Hepatocyte (in vitro differentiated cells): ENCODE measurements at regions not wholly inside any gene's neighbourhood (a gene's known extent, or its start where the extent isn't known, plus 50 kb on each side); places are given as distances from the start of the nearest gene placed in this dataset.

Source experiments
- DNase-seq: peaks from one replicate; pipeline ENCODE4 v3.0.0-alpha.2; 2016; ENCODE audit warnings: low spot score
- H2AFZ ChIP-seq: fragments of 200-600 bp; sonication (generic); 2 replicates; pipeline ENCODE4 v1.6.0; 2016; ENCODE audit warnings: antibody characterized with exemption, mild to moderate bottlenecking
- H3K27ac ChIP-seq: fragments of 200-600 bp; sonication (generic); 2 replicates; pipeline ENCODE4 v1.5.1; 2016; ENCODE audit warnings: mild to moderate bottlenecking
- H3K27me3 ChIP-seq: fragments of 200-600 bp; sonication (generic); 2 replicates; pipeline ENCODE4 v1.6.1; 2016
- H3K36me3 ChIP-seq: fragments of 200-600 bp; sonication (generic); replicated peaks from 2 replicates; pipeline ENCODE4 v1.5.1; 2016; ENCODE audit warnings: low read depth; ENCODE audit not compliant: insufficient read depth
- H3K4me1 ChIP-seq: fragments of 200-600 bp; sonication (generic); 2 replicates; pipeline ENCODE4 v1.5.1; 2016; ENCODE audit warnings: mild to moderate bottlenecking, moderate library complexity; ENCODE audit not compliant: insufficient read depth
- H3K4me2 ChIP-seq: fragments of 200-600 bp; sonication (generic); 2 replicates; pipeline ENCODE4 v1.6.0; 2016
- H3K4me3 ChIP-seq: fragments of 200-600 bp; sonication (generic); 2 replicates; pipeline ENCODE4 v1.5.1; 2016; ENCODE audit warnings: mild to moderate bottlenecking
- H3K79me2 ChIP-seq: fragments of 200-600 bp; sonication (generic); 2 replicates; pipeline ENCODE4 v1.6.0; 2017; ENCODE audit warnings: mild to moderate bottlenecking
- H3K9me2 ChIP-seq: fragments of 200-600 bp; sonication (generic); replicated peaks from 2 replicates; pipeline ENCODE4 v1.6.0; 2017; ENCODE audit warnings: mild to moderate bottlenecking; ENCODE audit not compliant: insufficient read depth
- H3K9me3 ChIP-seq: fragments of 200-600 bp; sonication (generic); 2 replicates; pipeline ENCODE4 v1.5.1; 2016; ENCODE audit warnings: low read depth, mild to moderate bottlenecking
- H4K20me1 ChIP-seq: fragments of 200-600 bp; sonication (generic); 2 replicates; pipeline ENCODE4 v1.6.0; 2016; ENCODE audit warnings: mild to moderate bottlenecking; ENCODE audit not compliant: insufficient read depth, poor library complexity, severe bottlenecking
- CTCF ChIP-seq: fragments of 200-600 bp; sonication (generic); IDR thresholded peaks from 2 replicates; pipeline ENCODE4 v1.5.1; 2016; ENCODE audit warnings: antibody characterized with exemption, mild to moderate bottlenecking; ENCODE audit not compliant: poor library complexity
- EZH2 ChIP-seq: fragments of 200-600 bp; sonication (generic); IDR thresholded peaks from 2 replicates; pipeline ENCODE4 v1.6.1; 2016; ENCODE audit warnings: antibody characterized with exemption, mild to moderate bottlenecking, borderline replicate concordance
- EZH2phosphoT487 ChIP-seq: fragments of 200-600 bp; sonication (generic); IDR thresholded peaks from one replicate; pipeline ENCODE4 v1.6.1; 2018; ENCODE audit warnings: antibody characterized with exemption, mild to moderate bottlenecking, low read depth, moderate library complexity; ENCODE audit not compliant: unreplicated experiment, severe bottlenecking
- WGBS: methylation state at CpG from one replicate; pipeline ENCODE4 v1.1.6; 2016; ENCODE audit warnings: low lambda C conversion rate; ENCODE audit errors: missing lambda C conversion rate; 5-methylcytosine and 5-hydroxymethylcytosine counted together

- TF ChIP-seq EZH2 = no peak
- TF ChIP-seq CTCF = no peak
- TF ChIP-seq EZH2phosphoT487 = no peak
- H3K9me3 ChIP-seq = no peaks in the 10 kb centered on the region
- H4K20me1 ChIP-seq = no peaks in the 10 kb centered on the region
- H3K4me1 ChIP-seq = peaks cover 22% of the 10 kb centered on the region
- H3K4me3 ChIP-seq = no peak overlapping the region
- DNase-seq = peak; percentile 21
- no peaks in the 10 kb centered on the region for H3K27me3 ChIP-seq
- 36% methylated on average over 13 of the region's 14 CpGs for WGBS
- H3K79me2 ChIP-seq = no peaks in the 10 kb centered on the region
- H3K9me2 ChIP-seq = no peaks in the 10 kb centered on the region
- H3K27ac ChIP-seq = no peak overlapping the region
- H2AFZ ChIP-seq = no peak overlapping the region
- H3K36me3 ChIP-seq = no peaks in the 10 kb centered on the region
- H3K4me2 ChIP-seq = peak overlapping the region; percentile 56
These were observed 176.8 kb downstream of the GXYLT1 start for GRCh38 chr12:41967668-41968500.

GRCh38 chr12:41966916-41967315 lies 177.8 kb downstream of the GXYLT1 start:
- no peaks in the 10 kb centered on the region for H3K27me3 ChIP-seq
- H3K9me3 ChIP-seq = no peaks in the 10 kb centered on the region
- no peaks in the 10 kb centered on the region for H3K36me3 ChIP-seq
- DNase-seq = no peak
- no peaks in the 10 kb centered on the region for H3K79me2 ChIP-seq
- H2AFZ ChIP-seq = no peak overlapping the region
- H3K4me1 ChIP-seq = peaks cover 18% of the 10 kb centered on the region
- H3K9me2 ChIP-seq = no peaks in the 10 kb centered on the region
- H3K27ac ChIP-seq = no peak overlapping the region
- H3K4me3 ChIP-seq = no peak overlapping the region
- H3K4me2 ChIP-seq = no peak overlapping the region
- TF ChIP-seq EZH2phosphoT487 = no peak
- no peak for TF ChIP-seq CTCF
- no peak for TF ChIP-seq EZH2
- 93% methylated on average over 2 of the region's 2 CpGs for WGBS
- H4K20me1 ChIP-seq = no peaks in the 10 kb centered on the region

- no peaks in the 10 kb centered on the region for H3K27me3 ChIP-seq
- DNase-seq = no peak
- no peaks in the 10 kb centered on the region for H3K36me3 ChIP-seq
- no peaks in the 10 kb centered on the region for H3K9me2 ChIP-seq
- H2AFZ ChIP-seq = no peak overlapping the region
- no peaks in the 10 kb centered on the region for H3K9me3 ChIP-seq
- 83% methylated on average over 2 of the region's 2 CpGs for WGBS
- TF ChIP-seq EZH2 (no peak), CTCF (no peak), EZH2phosphoT487 (no peak)
- no peak overlapping the region for H3K4me3 ChIP-seq
- H4K20me1 ChIP-seq = no peaks in the 10 kb centered on the region
- H3K27ac ChIP-seq = no peak overlapping the region
- H3K79me2 ChIP-seq = no peaks in the 10 kb centered on the region
- no peak overlapping the region for H3K4me2 ChIP-seq
- H3K4me1 ChIP-seq = peaks cover 17% of the 10 kb centered on the region
These were observed 178.7 kb downstream of the GXYLT1 start for GRCh38 chr12:41966001-41966400.
